ENCODE measurements at regions not wholly inside any gene's neighbourhood (a gene's known extent, or its start where the extent isn't known, plus 50 kb on each side); places are given as distances from the start of the nearest gene placed in this dataset.

DNA sequence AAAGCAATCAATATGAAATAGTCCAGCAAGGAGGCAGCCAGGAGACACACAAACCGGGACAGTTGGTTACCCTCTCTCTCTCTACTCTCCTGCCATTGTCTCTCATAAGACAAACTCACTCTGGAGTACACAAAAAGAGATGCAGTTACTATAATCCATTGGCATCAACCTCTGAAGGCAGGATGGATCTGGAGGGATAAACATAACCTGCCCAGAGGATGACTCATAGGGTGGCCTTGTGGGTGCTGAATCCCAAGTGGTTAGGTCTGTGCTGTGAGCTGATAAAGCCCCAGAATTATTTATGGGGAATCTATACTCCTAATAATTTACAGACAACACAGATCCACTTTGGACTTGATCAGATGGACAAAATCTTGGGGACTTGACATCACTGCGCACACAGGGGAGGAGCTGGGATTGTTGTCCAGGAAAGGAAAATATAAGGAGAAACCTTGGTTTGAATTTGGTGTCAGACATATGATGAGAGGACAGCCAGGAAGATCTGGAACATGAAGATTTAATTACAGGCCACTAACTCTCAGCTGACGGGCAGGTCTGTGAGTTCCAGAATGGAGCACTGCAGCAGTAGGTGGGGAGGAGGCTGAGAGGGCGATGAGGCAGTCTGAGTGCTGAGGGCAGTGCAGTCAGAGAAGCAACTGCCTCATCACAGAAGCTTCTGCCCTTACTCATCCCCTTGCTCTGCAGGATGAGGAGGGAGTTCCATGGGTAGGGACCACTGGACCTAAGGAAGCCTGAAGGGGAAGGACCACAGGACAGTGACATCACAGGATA, 113.9 kb upstream of the PRSS58 start:
- Mint-ChIP-seq H3K36me3 (ENCODE audit: low read depth) (no peaks in the 10 kb centered on the region), H3K9me3 (peaks cover 15% of the 10 kb centered on the region), H3K27me3 (no peaks in the 10 kb centered on the region), H3K27ac (no peak overlapping the region), H3K4me3 (no peak overlapping the region), H3K4me1 (ENCODE audit: low read depth) (peaks cover 13% of the 10 kb centered on the region)
- intact Hi-C loops (cut with micrococcal nuclease), result no loop called here

DNA sequence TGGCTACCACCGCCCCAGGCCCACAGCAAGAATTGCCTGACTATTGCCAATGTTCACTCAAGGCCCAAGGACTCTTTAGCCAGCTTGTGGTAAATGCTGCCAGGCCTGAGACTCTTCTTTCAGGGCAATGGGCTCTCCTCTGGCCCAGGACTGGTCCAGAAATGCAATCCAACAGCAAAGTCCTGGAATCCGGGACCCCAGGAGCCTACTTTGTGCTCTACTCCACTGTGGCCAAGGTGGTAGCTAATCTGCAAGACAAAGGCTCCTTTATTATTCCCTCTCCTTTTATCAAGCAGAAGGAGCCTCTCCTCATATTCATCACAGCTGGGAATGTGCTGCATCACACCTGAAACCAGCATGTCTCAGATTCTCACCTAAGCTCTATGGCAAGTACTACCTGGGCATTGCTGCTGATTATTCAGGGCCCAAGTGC, 107.6 kb upstream of the PRSS58 start:
- Mint-ChIP-seq H3K36me3 (ENCODE audit: low read depth) (no peaks in the 10 kb centered on the region), H3K27me3 (no peaks in the 10 kb centered on the region), H3K4me3 (no peak overlapping the region), H3K27ac (no peak overlapping the region), H3K9me3 (peaks cover 15% of the 10 kb centered on the region), H3K4me1 (ENCODE audit: low read depth) (no peaks in the 10 kb centered on the region)
- intact Hi-C loops (cut with micrococcal nuclease), result no loop called here

DNA sequence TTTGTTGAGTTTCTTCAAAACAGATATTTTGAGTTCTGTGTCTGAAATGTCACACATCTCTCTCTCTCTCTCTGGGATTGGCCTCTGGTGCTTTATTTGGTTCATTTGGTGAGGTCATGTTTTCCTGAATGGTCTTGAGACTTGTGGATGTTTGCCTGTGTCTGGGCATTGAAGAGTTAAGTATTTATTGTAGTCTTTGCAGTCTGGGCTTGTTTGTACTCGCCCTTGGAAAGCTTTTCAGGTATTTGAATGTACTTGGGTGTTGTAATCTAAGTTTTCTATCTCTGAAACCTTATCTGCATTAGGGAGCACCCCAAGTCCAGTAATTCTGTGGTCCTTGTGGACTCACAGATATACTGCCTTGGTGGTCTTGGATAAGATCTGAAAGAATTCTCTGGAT, 106.7 kb upstream of the PRSS58 start:
- no peak overlapping the region for H3K4me3 Mint-ChIP-seq
- peaks cover 15% of the 10 kb centered on the region for H3K9me3 Mint-ChIP-seq
- no peaks in the 10 kb centered on the region for H3K4me1 Mint-ChIP-seq (ENCODE audit: low read depth)
- H3K27ac Mint-ChIP-seq, result no peak overlapping the region
- H3K36me3 Mint-ChIP-seq (ENCODE audit: low read depth), result no peaks in the 10 kb centered on the region
- intact Hi-C loops (cut with micrococcal nuclease), result no loop called here
- no peaks in the 10 kb centered on the region for H3K27me3 Mint-ChIP-seq

DNA sequence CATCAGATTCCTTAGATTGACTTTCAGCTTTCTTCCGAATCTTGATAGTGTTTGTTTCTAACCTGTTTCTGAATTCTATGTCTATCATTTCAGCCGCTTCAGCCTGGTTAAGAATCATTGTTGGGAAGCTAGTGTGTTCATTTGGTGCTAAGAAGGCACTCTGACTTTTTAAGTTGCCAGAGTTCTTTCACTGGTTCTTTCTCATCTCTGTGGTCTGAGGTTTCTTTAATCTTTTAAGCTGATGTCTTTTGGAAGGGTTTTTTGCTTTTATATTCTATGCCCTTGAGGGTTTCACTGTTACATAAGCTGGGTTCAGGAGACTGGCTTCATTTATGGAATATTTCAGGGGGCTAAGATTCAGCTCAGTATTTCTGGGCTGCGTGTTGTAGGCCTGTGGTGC, 104.5 kb upstream of the PRSS58 start:
- Mint-ChIP-seq H3K4me1 (ENCODE audit: low read depth) (peaks cover 7% of the 10 kb centered on the region), H3K9me3 (no peaks in the 10 kb centered on the region), H3K27ac (no peak overlapping the region), H3K4me3 (no peak overlapping the region), H3K36me3 (ENCODE audit: low read depth) (no peaks in the 10 kb centered on the region), H3K27me3 (no peaks in the 10 kb centered on the region)
- intact Hi-C loops (cut with micrococcal nuclease), result no loop called here

DNA sequence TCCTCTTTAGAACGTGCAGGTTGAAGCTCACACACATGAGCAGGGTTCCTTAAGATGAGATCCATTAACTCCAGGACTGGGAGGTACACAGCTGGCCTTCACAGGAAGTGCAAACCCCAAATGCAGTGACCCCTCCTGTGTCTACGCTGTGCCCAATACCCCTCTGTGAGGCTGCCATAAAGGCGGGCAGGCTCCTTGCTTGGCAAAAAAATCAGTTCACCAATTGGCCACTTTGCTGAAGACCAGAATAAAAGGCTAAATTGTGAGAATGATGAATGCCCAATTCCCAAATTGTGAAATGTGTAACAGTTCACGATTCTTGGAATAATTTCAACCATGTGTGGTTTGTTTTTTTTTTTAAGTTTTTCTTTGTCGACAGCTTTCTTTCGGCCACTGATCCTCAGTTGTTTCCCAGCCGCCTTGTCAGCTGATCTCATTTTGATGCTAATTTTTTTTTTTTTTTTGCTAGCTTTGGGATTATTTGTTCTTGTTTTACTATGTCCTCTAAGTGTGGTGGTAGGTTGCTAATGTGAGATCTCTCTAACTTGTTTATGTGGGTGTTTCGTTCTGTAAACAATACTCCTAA, 101.9 kb upstream of the PRSS58 start:
- Mint-ChIP-seq H3K4me1 (ENCODE audit: low read depth) (peaks cover 7% of the 10 kb centered on the region), H3K9me3 (no peaks in the 10 kb centered on the region), H3K27ac (no peak overlapping the region), H3K36me3 (ENCODE audit: low read depth) (no peaks in the 10 kb centered on the region), H3K4me3 (no peak overlapping the region), H3K27me3 (no peaks in the 10 kb centered on the region)
- intact Hi-C loops (cut with micrococcal nuclease), result no loop called here

DNA sequence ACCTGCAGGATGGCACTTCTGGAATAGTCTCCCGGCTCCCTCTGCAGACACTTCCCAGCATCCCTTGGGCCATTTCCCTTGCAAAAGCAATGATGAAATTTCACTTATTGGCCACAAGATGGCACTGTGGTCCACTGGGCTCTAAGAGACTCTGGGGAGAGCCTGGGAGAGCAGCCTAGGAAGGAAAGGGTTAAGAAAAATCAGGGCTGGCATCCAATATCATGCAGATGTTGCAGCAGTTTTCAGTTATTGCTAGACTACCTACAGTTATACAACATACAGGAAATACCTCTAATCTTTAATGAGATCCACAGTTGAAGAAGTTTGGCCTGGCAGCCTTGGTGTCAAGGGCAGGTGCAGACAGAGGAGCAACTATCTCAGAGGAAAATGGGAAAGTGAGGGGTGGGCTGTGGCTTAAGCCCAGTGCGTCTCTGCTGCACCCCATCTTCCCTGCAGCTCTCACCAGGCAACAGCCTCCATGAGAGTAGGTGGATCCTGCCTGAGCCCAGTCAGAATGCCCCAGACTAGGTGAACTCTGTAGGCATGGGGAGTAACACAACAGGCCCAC, 100.2 kb upstream of the PRSS58 start:
- Mint-ChIP-seq H3K4me1 (ENCODE audit: low read depth) (peaks cover 12% of the 10 kb centered on the region), H3K4me3 (no peak overlapping the region), H3K9me3 (no peaks in the 10 kb centered on the region), H3K36me3 (ENCODE audit: low read depth) (no peaks in the 10 kb centered on the region), H3K27ac (no peak overlapping the region), H3K27me3 (no peaks in the 10 kb centered on the region)
- intact Hi-C loops (cut with micrococcal nuclease), result no loop called here

DNA sequence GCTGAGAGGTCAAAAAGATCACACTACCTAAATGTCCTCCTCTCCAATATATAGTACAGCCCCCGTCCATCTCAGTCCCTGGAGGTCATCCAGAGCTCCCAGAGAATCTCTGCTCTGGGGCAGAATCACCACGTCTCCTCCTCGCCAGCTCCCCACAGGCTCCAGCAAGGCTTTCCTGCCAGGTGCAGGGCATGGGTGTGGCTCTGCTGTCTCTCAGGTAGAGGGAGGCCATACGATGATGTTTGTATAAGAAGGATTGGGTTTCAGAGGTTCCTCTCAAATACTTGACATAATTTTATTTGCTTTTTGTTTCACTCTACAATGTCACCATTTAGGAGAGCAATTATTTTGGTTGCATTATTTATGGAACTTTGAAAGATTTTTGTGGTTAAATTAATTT, 98.3 kb upstream of the PRSS58 start:
- H3K4me1 Mint-ChIP-seq (ENCODE audit: low read depth), result peaks cover 22% of the 10 kb centered on the region
- no peaks in the 10 kb centered on the region for H3K9me3 Mint-ChIP-seq
- H3K36me3 Mint-ChIP-seq (ENCODE audit: low read depth), result no peaks in the 10 kb centered on the region
- H3K27me3 Mint-ChIP-seq, result no peaks in the 10 kb centered on the region
- H3K27ac Mint-ChIP-seq, result no peak overlapping the region
- intact Hi-C loops (cut with micrococcal nuclease), result no loop called here
- H3K4me3 Mint-ChIP-seq, result no peak overlapping the region

DNA sequence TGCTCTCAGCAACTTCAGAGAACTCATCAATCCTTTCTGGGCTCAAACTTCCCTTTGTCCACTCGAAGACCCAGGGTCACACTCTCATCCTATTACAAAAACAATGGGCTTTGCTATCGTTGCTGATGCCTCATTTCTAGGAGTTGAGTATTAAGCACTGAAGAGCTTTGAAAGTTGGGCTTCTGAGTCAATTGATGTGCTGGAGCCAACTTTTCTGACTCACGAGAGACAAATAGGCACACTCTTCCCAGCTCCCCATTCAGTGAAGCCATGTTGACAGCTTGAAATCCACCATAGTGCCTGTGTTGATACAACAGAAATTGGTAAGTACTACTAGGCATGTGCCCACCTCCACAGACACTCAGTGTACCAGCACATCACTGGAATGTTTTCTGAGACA, 97.5 kb upstream of the PRSS58 start:
- intact Hi-C loops (cut with micrococcal nuclease), result no loop called here
- Mint-ChIP-seq H3K27me3 (no peaks in the 10 kb centered on the region), H3K4me3 (no peak overlapping the region), H3K9me3 (no peaks in the 10 kb centered on the region), H3K36me3 (ENCODE audit: low read depth) (no peaks in the 10 kb centered on the region), H3K4me1 (ENCODE audit: low read depth) (peaks cover 22% of the 10 kb centered on the region), H3K27ac (no peak overlapping the region)

DNA sequence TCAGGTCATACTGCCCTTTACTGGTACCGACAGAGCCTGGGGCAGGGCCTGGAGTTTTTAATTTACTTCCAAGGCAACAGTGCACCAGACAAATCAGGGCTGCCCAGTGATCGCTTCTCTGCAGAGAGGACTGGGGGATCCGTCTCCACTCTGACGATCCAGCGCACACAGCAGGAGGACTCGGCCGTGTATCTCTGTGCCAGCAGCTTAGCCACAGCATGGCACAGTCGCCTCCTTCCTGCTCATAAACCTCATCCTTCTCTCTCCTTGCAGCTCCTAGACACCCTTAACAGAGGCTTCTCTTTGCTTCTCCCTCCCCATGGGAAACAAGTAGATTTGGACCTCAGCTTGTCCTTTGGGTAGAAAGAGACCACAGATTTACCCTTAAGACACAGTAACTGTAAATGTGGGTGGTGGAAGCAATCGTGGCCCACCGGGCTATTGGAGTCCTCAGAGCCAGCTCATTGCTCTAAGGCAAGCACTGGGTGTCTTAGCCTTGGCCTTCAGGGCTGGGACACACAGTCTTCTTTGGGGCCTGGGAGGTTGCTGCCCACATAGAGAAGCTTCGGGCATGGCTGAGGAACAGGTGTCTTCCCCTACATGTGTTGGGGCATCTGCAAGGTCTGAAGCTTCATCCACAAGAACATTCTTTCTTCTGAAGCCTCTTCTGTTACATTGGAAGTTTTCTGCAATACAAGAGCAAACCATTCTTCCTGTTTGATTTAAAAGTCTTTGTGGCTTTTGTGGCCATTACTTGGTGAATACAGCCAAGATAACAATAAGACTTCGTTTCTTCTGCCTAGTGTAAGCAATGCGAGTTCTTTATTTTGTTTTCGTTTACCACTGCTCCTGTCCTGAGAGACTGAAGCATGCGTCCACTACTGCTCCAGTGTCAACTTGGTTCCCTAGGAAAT, 95.5 kb upstream of the PRSS58 start:
- Mint-ChIP-seq H3K4me1 (ENCODE audit: low read depth) (peaks cover 22% of the 10 kb centered on the region), H3K36me3 (ENCODE audit: low read depth) (no peaks in the 10 kb centered on the region), H3K27ac (peak overlapping the region; percentile 5), H3K4me3 (no peak overlapping the region), H3K9me3 (no peaks in the 10 kb centered on the region), H3K27me3 (no peaks in the 10 kb centered on the region)
- intact Hi-C loops (cut with micrococcal nuclease), result no loop called here

DNA sequence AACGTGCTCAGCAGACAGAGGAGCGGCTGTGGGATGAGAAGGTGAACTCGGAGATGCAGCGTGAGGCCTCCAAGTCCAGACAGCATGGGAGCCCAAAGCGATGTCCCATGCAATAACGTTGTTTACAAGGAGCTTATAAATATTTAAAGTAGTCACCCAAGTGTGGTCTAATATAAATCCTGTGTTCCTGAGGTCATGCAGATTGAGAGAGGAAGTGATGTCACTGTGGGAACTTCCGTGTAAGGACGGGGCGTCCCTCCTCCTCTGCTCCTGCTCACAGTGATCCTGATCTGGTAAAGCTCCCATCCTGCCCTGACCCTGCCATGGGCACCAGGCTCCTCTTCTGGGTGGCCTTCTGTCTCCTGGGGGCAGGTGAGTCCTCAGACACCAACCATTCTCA, 94.7 kb upstream of the PRSS58 start:
- intact Hi-C loops (cut with micrococcal nuclease), result no loop called here
- peak overlapping the region; percentile 5 for H3K27ac Mint-ChIP-seq
- H3K4me1 Mint-ChIP-seq (ENCODE audit: low read depth), result peaks cover 16% of the 10 kb centered on the region
- H3K9me3 Mint-ChIP-seq, result no peaks in the 10 kb centered on the region
- H3K36me3 Mint-ChIP-seq (ENCODE audit: low read depth), result no peaks in the 10 kb centered on the region
- H3K27me3 Mint-ChIP-seq, result no peaks in the 10 kb centered on the region
- peak overlapping the region; percentile 42 for H3K4me3 Mint-ChIP-seq

DNA sequence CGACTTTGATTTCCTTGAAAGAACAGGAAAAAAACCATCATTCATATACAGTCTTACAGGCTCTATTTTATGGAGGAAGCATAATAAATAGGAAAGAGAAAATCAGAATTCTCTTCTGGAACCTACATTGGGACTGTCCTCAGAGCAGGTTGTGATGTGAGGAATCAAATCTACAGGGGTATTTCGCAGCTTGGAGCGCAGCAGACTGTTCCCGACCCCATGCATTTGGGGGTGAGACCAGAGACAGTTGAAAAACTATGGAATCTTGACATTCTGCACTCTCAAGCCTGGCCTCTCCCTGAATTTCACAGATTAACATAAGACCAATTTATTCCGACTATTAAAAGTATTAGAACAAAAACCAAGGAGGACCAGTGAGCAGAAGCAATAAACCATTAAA, 93.3 kb upstream of the PRSS58 start:
- Mint-ChIP-seq H3K9me3 (no peaks in the 10 kb centered on the region), H3K4me3 (no peak overlapping the region), H3K4me1 (ENCODE audit: low read depth) (peaks cover 15% of the 10 kb centered on the region), H3K36me3 (ENCODE audit: low read depth) (no peaks in the 10 kb centered on the region), H3K27ac (no peak overlapping the region), H3K27me3 (no peaks in the 10 kb centered on the region)
- intact Hi-C loops (cut with micrococcal nuclease), result no loop called here

DNA sequence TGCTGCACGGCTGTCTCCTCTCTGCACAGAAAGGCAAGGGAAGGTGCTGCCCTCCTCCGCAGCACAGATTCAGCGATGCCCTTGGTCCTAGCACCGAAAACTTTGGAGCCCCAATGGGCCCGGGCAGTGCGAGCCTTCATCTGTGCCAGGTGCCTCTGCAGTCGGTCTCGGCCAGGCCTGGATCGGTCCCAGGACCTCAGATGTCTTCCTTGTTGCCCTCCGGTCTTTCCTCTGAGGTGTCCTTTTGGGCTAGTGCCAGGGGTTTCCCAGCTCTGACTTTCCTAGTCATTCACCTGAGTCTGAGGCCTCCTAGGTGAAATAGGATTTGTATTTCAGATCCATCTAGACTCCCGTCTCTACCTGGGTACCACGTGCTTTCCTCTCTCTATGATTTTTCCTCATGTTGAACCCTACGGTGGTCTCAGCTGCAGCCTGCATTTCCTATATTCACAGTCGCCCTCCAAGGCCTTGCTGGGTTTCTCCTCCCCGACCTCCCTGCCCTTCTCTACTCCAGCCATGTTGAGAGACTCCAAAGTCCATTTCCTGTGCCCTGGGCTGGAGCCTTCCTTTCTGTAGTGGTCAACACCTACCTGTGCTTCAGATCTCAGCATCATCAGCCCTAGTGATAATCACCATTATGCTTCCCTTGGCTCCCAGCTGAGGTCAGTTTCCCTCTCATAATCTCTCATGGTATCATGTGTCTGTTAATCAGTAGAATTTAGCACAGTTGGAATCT, 92.0 kb upstream of the PRSS58 start:
- no peak overlapping the region for H3K27ac Mint-ChIP-seq
- H3K27me3 Mint-ChIP-seq, result peaks cover 2% of the 10 kb centered on the region
- intact Hi-C loops (cut with micrococcal nuclease), result no loop called here

DNA sequence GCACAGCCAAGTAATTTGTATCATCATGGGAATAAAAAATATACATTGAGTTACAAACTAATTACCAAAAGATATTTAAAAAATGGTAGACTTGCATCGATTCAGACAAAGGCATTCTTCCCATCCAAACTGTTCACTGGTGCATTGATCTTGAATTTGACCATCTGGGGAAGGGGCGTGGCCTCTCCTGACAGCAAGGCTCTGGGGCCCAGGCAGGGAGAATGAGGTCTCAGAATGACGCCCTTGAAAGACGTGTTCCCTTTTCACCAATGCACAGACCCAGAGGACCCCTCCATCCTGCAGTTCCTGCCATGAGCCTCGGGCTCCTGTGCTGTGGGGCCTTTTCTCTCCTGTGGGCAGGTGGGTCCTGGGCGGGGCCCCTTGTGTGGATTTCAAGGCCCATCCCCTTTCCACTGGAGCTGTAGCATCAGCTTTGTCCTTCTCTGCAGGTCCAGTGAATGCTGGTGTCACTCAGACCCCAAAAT, 91.1 kb upstream of the PRSS58 start:
- intact Hi-C loops (cut with micrococcal nuclease), result no loop called here
- Mint-ChIP-seq H3K36me3 (ENCODE audit: low read depth) (no peaks in the 10 kb centered on the region), H3K4me1 (ENCODE audit: low read depth) (peaks cover 15% of the 10 kb centered on the region), H3K9me3 (no peaks in the 10 kb centered on the region), H3K27ac (no peak overlapping the region), H3K27me3 (peaks cover 2% of the 10 kb centered on the region), H3K4me3 (no peak overlapping the region)

More for the DNA sequence above, 92.0 kb upstream of the PRSS58 start:
- Mint-ChIP-seq H3K9me3 (no peaks in the 10 kb centered on the region), H3K4me3 (no peak overlapping the region), H3K36me3 (ENCODE audit: low read depth) (no peaks in the 10 kb centered on the region), H3K4me1 (ENCODE audit: low read depth) (peaks cover 15% of the 10 kb centered on the region)
